Subcutaneous abdominal adipose tissue (tissue), 5 donors: ENCODE measurements at regions not wholly inside any gene's neighbourhood (a gene's known extent, or its start where the extent isn't known, plus 50 kb on each side); places are given as distances from the start of the nearest gene placed in this dataset.
"Not testable (repeated sequence)": the region's sequence is repeated elsewhere in the genome, so short reads cannot be mapped to it uniquely, and the experiment has no call there.

Source experiments
- H3K27ac ChIP-seq: one replicate; pipeline ENCODE4 v1.7.0; 2013; ENCODE audit warnings: low read depth, mild to moderate bottlenecking, inconsistent platforms, low read length, moderate library complexity
- H3K27me3 ChIP-seq, 5 donors: one replicate each; pipeline ENCODE4 v1.7.0; 2013; ENCODE audit warnings: low read length in 5 of 5, inconsistent platforms in 1 of 5; ENCODE audit not compliant: control insufficient read depth in 5 of 5, insufficient read depth in 4 of 5
- H3K36me3 ChIP-seq, 5 donors: one replicate each; pipeline ENCODE4 v1.7.0; 2013; ENCODE audit warnings: low read length in 5 of 5; ENCODE audit not compliant: control insufficient read depth in 5 of 5, insufficient read depth in 5 of 5
- H3K4me1 ChIP-seq, 5 donors: one replicate each; pipeline ENCODE4 v1.7.0; 2013; ENCODE audit warnings: low read length in 5 of 5, mild to moderate bottlenecking in 3 of 5, moderate library complexity in 1 of 5; ENCODE audit not compliant: control insufficient read depth in 5 of 5, insufficient read depth in 5 of 5
- H3K4me3 ChIP-seq, 5 donors: one replicate each; pipeline ENCODE4 v1.7.0; 2013; ENCODE audit warnings: low read length in 5 of 5, low read depth in 1 of 5
- H3K9ac ChIP-seq, 5 donors: one replicate each; pipeline ENCODE4 v1.7.0; 2013; ENCODE audit warnings: low read length in 5 of 5, mild to moderate bottlenecking in 4 of 5, moderate library complexity in 3 of 5
- H3K9me3 ChIP-seq, 5 donors: one replicate each; pipeline ENCODE4 v1.7.0; 2013; ENCODE audit warnings: low read length in 5 of 5; ENCODE audit not compliant: control insufficient read depth in 5 of 5
- donor health status: healthy.
- donor health status: healthy.
- donor health status: healthy.
- donor health status: healthy.
- donor health status: healthy.

- Histone ChIP-seq H3K27me3 (no peaks in the 10 kb centered on the region), H3K36me3 (no peaks in the 10 kb centered on the region), H3K27ac (no peak overlapping the region), H3K4me1 (peaks cover 0 to 5% (median 0%) of the 10 kb centered on the region in 5 donors), H3K9ac (no peak overlapping the region), H3K9me3 (no peaks in the 10 kb centered on the region), H3K4me3 (no peak overlapping the region)
Observed at GRCh38 chr2:167826906-167827305, 420.5 kb downstream of the STK39 start.

DNA sequence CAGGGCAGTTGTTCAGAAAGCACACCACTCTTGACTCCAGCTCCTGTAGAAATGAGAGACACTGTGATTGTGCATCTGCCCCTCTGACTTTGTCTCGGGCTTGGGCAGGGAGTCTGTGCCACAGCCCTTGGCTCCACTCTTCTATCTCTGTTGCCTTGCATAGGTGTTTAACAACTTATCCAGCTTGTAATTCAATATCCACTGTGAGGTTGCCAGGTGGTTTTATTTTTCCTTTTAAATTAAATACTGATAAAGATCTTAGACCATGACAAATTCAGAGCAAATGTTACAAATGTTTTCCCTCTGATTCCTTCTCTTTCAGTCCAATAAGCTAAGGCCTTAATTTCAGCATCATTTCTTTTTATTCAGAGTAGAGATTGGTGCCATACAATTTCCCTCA, 421.7 kb downstream of the STK39 start:
- Histone ChIP-seq H3K9me3 (peaks cover 0 to under 1% (median 0%) of the 10 kb centered on the region in 5 donors), H3K4me3 (no peak overlapping the region), H3K27me3 (no peaks in the 10 kb centered on the region), H3K9ac (no peak overlapping the region), H3K36me3 (no peaks in the 10 kb centered on the region), H3K27ac (no peak overlapping the region), H3K4me1 (peaks cover 0 to 5% (median 0%) of the 10 kb centered on the region in 5 donors)

GRCh38 chr2:167822690-167823465, 424.5 kb downstream of the STK39 start:
- H3K4me3 ChIP-seq = no peak overlapping the region
- H3K9me3 ChIP-seq = peaks cover 0 to 5% (median 0%) of the 10 kb centered on the region in 5 donors
- H3K4me1 ChIP-seq = peaks cover 0 to 5% (median 0%) of the 10 kb centered on the region in 5 donors
- H3K9ac ChIP-seq = no peak overlapping the region
- H3K36me3 ChIP-seq = no peaks in the 10 kb centered on the region
- no peak overlapping the region for H3K27ac ChIP-seq
- no peaks in the 10 kb centered on the region for H3K27me3 ChIP-seq

DNA sequence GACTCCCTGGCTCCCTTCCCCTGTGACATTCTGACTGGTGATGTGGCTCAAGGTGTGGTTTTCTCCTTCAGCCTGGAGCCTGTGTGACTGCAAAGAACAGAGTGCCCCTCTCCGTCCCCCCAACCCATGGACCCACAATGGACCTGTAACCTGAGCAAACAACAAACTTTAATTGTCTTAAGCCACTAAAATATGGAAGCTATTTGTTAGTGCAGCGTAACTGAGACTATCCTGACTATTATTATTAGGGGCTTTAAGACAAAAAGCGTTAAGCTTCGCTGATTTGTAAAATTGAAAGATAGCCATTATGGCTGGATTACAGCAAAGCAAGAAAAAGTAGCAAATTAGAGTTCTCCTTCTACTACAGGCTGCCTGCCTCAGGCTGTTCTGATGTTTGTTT, 426.9 kb downstream of the STK39 start:
- H3K27ac ChIP-seq = no peak overlapping the region
- no peaks in the 10 kb centered on the region for H3K36me3 ChIP-seq
- H3K9ac ChIP-seq = no peak overlapping the region
- H3K4me3 ChIP-seq = no peak overlapping the region
- no peaks in the 10 kb centered on the region for H3K4me1 ChIP-seq
- peaks cover 0 to 5% (median 0%) of the 10 kb centered on the region in 5 donors for H3K9me3 ChIP-seq
- no peaks in the 10 kb centered on the region for H3K27me3 ChIP-seq

- no peak overlapping the region for H3K4me3 ChIP-seq
- no peak overlapping the region for H3K9ac ChIP-seq
- no peak overlapping the region for H3K27ac ChIP-seq
- H3K9me3 ChIP-seq = peaks cover 0 to 5% (median 0%) of the 10 kb centered on the region in 5 donors
- no peaks in the 10 kb centered on the region for H3K4me1 ChIP-seq
- no peaks in the 10 kb centered on the region for H3K36me3 ChIP-seq
- no peaks in the 10 kb centered on the region for H3K27me3 ChIP-seq
Observed at GRCh38 chr2:167818521-167818920, 428.9 kb downstream of the STK39 start.

DNA sequence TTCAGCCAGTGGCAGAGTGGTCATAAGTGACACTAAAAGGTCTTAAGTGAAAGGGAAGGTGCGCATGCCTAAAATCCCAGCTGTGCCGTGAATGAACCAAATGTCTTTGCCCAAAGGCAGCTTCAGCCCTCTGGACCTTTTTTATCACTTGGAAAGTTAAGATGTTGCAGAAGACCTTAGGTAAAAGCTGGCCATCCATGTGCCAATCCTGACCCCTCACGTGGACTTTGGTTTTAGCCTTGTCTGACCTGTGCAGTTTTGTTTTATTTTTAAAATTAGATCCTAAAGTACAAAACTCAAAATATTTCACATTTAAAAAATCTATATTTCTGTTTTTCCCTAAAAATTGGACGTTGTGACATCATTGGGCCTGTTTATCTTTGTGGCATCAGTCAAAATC, 429.5 kb downstream of the STK39 start:
- peaks cover 0 to 5% (median 0%) of the 10 kb centered on the region in 5 donors for H3K9me3 ChIP-seq
- no peaks in the 10 kb centered on the region for H3K4me1 ChIP-seq
- H3K36me3 ChIP-seq = no peaks in the 10 kb centered on the region
- no peak overlapping the region for H3K27ac ChIP-seq
- no peak overlapping the region for H3K4me3 ChIP-seq
- H3K27me3 ChIP-seq = no peaks in the 10 kb centered on the region
- no peak overlapping the region for H3K9ac ChIP-seq

DNA sequence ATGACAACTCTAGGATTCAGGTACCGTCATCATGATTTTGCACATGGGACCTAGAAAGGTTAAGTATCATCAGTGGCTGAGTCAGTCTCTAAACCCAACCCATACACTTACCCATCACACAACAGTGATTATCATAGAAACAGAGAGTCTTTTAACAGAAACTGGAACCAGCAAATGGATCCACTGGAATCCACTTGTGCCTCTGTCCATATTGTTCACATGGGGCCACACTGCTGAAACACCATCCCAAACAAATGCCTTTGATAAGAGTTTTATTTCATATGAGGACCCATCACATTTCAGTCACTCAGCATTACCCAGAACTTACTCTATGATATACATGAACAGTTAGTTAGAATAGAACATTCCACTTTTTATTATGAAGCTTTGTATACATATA, 430.0 kb downstream of the STK39 start:
- Histone ChIP-seq H3K27me3 (no peaks in the 10 kb centered on the region), H3K36me3 (no peaks in the 10 kb centered on the region), H3K27ac (no peak overlapping the region), H3K9ac (no peak overlapping the region), H3K4me3 (no peak overlapping the region), H3K9me3 (peaks cover 0 to 5% (median 0%) of the 10 kb centered on the region in 5 donors), H3K4me1 (no peaks in the 10 kb centered on the region)

DNA sequence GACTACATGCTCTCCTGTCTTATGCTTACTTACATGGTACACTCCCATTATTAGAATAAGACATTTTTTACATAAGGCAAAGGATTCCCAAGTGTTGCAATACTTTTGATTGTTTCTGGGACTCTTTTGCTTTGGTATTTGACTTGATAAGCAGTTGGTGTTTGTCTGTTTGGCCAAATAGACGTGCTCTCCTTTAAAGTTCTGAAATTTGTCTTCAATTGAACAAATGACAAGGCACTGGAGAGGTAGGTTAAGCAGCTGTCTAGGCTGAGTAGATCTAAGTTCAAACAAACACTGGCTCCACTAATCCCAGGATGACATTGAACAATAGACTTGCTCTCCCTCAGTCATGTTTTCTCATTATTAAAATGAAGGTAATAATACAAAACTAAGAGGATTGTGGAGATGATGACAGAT, 430.5 kb downstream of the STK39 start:
- no peak overlapping the region for H3K27ac ChIP-seq
- peaks cover 0 to 5% (median 0%) of the 10 kb centered on the region in 5 donors for H3K9me3 ChIP-seq
- no peak overlapping the region for H3K4me3 ChIP-seq
- H3K9ac ChIP-seq = no peak overlapping the region
- H3K36me3 ChIP-seq = no peaks in the 10 kb centered on the region
- no peaks in the 10 kb centered on the region for H3K27me3 ChIP-seq
- no peaks in the 10 kb centered on the region for H3K4me1 ChIP-seq

DNA sequence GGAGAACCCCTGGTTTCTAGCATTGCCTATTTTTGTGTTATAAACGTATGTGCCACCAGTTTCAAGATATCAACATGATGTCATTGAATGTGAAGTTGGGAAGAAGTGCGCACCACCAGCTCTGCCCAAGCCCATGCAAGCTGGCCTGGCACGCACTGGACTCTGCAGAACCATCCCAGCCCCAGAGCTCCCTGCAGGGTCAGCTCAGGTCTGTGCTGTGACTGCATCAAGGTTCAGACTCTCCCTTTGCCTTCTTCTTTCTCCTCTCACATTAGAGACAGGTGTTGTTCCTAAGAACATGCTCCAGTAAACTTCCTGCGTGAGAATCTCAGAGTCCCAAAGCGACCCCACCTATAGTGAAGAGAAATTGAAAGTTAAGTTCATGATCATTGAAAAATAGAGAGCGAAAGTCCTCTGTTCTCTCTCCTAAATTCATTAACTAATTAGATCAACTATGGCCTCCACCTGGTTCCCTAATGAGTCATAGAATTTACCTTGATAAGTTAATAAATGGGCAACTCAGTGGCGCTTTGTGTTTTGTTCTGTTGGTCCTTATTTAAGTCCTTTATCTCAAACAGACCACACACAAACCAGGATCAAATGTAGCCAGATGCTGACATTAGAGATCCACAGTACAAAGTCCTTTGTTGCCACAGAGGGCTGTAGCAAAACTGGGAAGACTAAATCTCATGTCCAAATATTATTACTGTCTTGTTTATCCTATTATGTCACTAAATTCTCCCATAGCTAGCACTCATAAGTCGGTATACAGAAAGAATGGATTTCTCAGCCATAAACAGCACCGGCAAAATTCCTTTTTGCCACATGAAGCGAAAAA, 432.3 kb downstream of the STK39 start:
- Histone ChIP-seq H3K4me1 (no peaks in the 10 kb centered on the region), H3K9ac (no peak overlapping the region), H3K9me3 (no peaks in the 10 kb centered on the region), H3K4me3 (no peak overlapping the region), H3K27me3 (no peaks in the 10 kb centered on the region), H3K36me3 (no peaks in the 10 kb centered on the region), H3K27ac (no peak overlapping the region)

GRCh38 chr2:167814482-167814880, 432.9 kb downstream of the STK39 start:
- H3K4me3 ChIP-seq, H3K4me1 ChIP-seq, H3K36me3 ChIP-seq, H3K27ac ChIP-seq, H3K9me3 ChIP-seq, H3K27me3 ChIP-seq, H3K9ac ChIP-seq: not testable (repeated sequence)
